ENCODE measurements at regions not wholly inside any gene's neighbourhood (a gene's known extent, or its start where the extent isn't known, plus 50 kb on each side); places are given as distances from the start of the nearest gene placed in this dataset.

DNA sequence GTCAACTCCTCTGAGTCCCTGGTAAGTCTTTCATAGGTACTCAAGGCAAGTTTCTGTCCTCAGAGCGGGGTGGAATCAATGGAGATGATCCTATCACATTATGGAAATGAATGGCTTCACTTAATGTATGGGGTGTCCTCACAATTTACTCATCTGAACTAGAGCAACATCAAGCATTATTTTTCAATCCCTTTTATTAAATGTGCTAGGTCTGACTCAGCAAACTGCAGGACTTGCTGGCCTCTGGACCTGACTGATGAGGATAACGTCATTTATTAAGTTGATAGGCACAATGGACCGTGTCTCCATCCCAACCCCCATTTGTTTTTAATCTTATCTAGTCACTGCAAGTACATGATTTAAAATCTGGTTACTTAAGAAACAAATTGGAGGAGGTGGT is 259.2 kb downstream of the NUF2 start:
- TF ChIP-seq, protein P1, sequence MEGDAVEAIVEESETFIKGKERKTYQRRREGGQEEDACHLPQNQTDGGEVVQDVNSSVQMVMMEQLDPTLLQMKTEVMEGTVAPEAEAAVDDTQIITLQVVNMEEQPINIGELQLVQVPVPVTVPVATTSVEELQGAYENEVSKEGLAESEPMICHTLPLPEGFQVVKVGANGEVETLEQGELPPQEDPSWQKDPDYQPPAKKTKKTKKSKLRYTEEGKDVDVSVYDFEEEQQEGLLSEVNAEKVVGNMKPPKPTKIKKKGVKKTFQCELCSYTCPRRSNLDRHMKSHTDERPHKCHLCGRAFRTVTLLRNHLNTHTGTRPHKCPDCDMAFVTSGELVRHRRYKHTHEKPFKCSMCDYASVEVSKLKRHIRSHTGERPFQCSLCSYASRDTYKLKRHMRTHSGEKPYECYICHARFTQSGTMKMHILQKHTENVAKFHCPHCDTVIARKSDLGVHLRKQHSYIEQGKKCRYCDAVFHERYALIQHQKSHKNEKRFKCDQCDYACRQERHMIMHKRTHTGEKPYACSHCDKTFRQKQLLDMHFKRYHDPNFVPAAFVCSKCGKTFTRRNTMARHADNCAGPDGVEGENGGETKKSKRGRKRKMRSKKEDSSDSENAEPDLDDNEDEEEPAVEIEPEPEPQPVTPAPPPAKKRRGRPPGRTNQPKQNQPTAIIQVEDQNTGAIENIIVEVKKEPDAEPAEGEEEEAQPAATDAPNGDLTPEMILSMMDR (IDR thresholded peaks at IDR 0.05 in 2 of 3, conservative IDR thresholded peaks at IDR 0.05 in 1 of 3; ENCODE audit: borderline replicate concordance in 1 of 3, insufficient read depth in 1 of 3, low read depth in 2 of 3, low read length in 2 of 3) = no peak
- TF ChIP-seq, protein P2, sequence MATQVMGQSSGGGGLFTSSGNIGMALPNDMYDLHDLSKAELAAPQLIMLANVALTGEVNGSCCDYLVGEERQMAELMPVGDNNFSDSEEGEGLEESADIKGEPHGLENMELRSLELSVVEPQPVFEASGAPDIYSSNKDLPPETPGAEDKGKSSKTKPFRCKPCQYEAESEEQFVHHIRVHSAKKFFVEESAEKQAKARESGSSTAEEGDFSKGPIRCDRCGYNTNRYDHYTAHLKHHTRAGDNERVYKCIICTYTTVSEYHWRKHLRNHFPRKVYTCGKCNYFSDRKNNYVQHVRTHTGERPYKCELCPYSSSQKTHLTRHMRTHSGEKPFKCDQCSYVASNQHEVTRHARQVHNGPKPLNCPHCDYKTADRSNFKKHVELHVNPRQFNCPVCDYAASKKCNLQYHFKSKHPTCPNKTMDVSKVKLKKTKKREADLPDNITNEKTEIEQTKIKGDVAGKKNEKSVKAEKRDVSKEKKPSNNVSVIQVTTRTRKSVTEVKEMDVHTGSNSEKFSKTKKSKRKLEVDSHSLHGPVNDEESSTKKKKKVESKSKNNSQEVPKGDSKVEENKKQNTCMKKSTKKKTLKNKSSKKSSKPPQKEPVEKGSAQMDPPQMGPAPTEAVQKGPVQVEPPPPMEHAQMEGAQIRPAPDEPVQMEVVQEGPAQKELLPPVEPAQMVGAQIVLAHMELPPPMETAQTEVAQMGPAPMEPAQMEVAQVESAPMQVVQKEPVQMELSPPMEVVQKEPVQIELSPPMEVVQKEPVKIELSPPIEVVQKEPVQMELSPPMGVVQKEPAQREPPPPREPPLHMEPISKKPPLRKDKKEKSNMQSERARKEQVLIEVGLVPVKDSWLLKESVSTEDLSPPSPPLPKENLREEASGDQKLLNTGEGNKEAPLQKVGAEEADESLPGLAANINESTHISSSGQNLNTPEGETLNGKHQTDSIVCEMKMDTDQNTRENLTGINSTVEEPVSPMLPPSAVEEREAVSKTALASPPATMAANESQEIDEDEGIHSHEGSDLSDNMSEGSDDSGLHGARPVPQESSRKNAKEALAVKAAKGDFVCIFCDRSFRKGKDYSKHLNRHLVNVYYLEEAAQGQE (IDR thresholded peaks at IDR 0.05; ENCODE audit: low read depth) = no peak
- TF ChIP-seq EGR1 (IDR thresholded peaks at IDR 0.05; ENCODE audit: low read depth) (no peak), POLR2A (IDR thresholded peaks at IDR 0.05; ENCODE audit: borderline replicate concordance, extremely low read depth, insufficient read depth, insufficient read length) (no peak), EZH2 (IDR thresholded peaks at IDR 0.05) (no peak), ZNF274 (IDR thresholded peaks at IDR 0.05; ENCODE audit: low read depth, low read length) (no peak)

All from HCT116 (cell line).